Calu3 (cell line): ENCODE measurements at regions not wholly inside any gene's neighbourhood (a gene's known extent, or its start where the extent isn't known, plus 50 kb on each side); places are given as distances from the start of the nearest gene placed in this dataset.

ENCODE experiments used
- BruUV-seq: library from RNA; stranded (reverse); fragments of 400-500 nt; replicated peaks from 2 replicates; lab custom pipeline; 2021; lab: Mats Ljungman, UMichigan
- CTCF ChIA-PET: fragments of 300-600 bp; sonication (Branson Sonifier 250); formaldehyde crosslinking; loops from one replicate; lab custom pipeline; 2022; ENCODE audit warnings: antibody characterized with exemption; lab: Charles Lee
- DNase-seq: peaks from one replicate; pipeline ENCODE4 v3.0.0; 2022
- H3K27ac Mint-ChIP-seq: one replicate; pipeline ENCODE4 v1.8.0; 2022; ENCODE audit warnings: mixed read lengths; ENCODE audit not compliant: unreplicated experiment
- H3K27me3 Mint-ChIP-seq: one replicate; pipeline ENCODE4 v1.8.0; 2022; ENCODE audit warnings: mixed read lengths; ENCODE audit not compliant: unreplicated experiment
- H3K36me3 Mint-ChIP-seq: one replicate; pipeline ENCODE4 v1.8.0; 2022; ENCODE audit warnings: mild to moderate bottlenecking, moderate library complexity, mixed read lengths; ENCODE audit not compliant: insufficient read depth, unreplicated experiment
- H3K4me1 Mint-ChIP-seq: one replicate; pipeline ENCODE4 v1.8.0; 2022; ENCODE audit warnings: mild to moderate bottlenecking, low read depth, mixed read lengths; ENCODE audit not compliant: unreplicated experiment
- H3K4me3 Mint-ChIP-seq: one replicate; pipeline ENCODE4 v1.8.0; 2022; ENCODE audit warnings: mild to moderate bottlenecking, low read depth, moderate library complexity, mixed read lengths; ENCODE audit not compliant: unreplicated experiment
- H3K9me3 Mint-ChIP-seq: one replicate; pipeline ENCODE4 v1.8.0; 2022; ENCODE audit warnings: low read depth, mixed read lengths; ENCODE audit not compliant: unreplicated experiment
- CTCF ChIP-seq: fragments of 200-600 bp; IDR thresholded peaks from one replicate; pipeline ENCODE4 v1.8.0; 2022; ENCODE audit warnings: antibody characterized with exemption; ENCODE audit not compliant: unreplicated experiment
- intact Hi-C: fragments of 100-400 bp; cut with micrococcal nuclease; formaldehyde crosslinking; loops from one replicate; pipeline ENCODE4 v1.10.0; 2022; ENCODE audit not compliant: unreplicated experiment

DNA sequence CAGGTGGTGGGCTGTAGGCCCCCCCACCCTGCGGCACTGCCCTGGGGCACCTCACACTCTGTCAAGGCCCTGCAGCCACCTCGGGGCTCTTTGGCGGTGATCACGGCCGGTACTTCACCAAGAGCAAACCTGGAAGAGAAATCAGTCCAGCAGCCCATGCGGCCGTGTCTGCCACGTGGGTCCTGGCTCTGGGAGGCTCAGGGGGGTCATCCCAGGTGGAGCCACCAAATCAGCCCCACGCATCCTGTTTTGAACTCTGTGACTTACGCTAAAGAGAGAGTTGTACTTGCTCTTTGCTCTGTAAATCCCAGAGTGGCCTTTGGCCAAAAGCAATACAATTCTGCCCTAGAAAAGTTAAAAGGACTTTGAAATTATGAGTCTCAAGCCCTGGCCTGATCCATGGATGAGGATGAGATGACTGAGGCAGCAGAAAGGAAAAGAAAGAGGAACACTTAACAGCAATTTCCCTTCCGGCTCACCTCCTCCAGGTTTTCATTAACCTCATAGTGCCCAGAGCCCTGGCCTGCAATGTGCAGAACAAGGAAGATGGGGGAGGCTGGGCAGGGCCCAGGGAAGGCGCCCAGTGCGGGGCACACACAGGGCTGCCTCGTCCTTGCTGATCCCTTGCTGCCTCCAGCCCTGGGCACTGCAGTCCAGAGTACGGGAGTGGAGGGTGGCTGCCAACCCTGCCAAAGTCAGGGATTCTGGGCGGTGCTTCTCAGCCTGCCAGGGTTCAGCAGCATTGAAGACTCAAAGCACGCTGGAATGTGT, 337.0 kb downstream of the MATN1 start:
- Mint-ChIP-seq H3K4me1 (no peaks in the 10 kb centered on the region), H3K27me3 (peaks cover 98% of the 10 kb centered on the region), H3K4me3 (no peak overlapping the region), H3K9me3 (no peaks in the 10 kb centered on the region), H3K36me3 (peaks cover 4% of the 10 kb centered on the region), H3K27ac (no peak overlapping the region)
- no TSS peak for BruUV-seq
- intact Hi-C loops, result no loop called here
- CTCF ChIA-PET, result no interaction called here
- TF ChIP-seq CTCF, result no peak
- DNase-seq, result no peak

- intact Hi-C loops, result no loop called here
- TF ChIP-seq CTCF, result no peak
- Mint-ChIP-seq H3K9me3 (no peaks in the 10 kb centered on the region), H3K4me1 (no peaks in the 10 kb centered on the region), H3K36me3 (peaks cover 4% of the 10 kb centered on the region), H3K27me3 (peaks cover 97% of the 10 kb centered on the region), H3K27ac (no peak overlapping the region), H3K4me3 (no peak overlapping the region)
- CTCF ChIA-PET, result no interaction called here
- DNase-seq, result no peak
- BruUV-seq, result no TSS peak
These were observed 338.0 kb downstream of the MATN1 start for GRCh38 chr1:30385246-30385995.

- Mint-ChIP-seq H3K4me1 (peaks cover 9% of the 10 kb centered on the region), H3K27ac (no peak overlapping the region), H3K9me3 (no peaks in the 10 kb centered on the region), H3K36me3 (peaks cover 4% of the 10 kb centered on the region), H3K4me3 (no peak overlapping the region), H3K27me3 (peaks cover 90% of the 10 kb centered on the region)
- BruUV-seq, result no TSS peak
- intact Hi-C loops, result no loop called here
- no peak for TF ChIP-seq CTCF
- no peak for DNase-seq
- CTCF ChIA-PET, result no interaction called here
These were observed 338.8 kb downstream of the MATN1 start for GRCh38 chr1:30384286-30385245.

- Mint-ChIP-seq H3K27ac (no peak overlapping the region), H3K4me3 (no peak overlapping the region), H3K27me3 (peaks cover 86% of the 10 kb centered on the region), H3K36me3 (peaks cover 4% of the 10 kb centered on the region), H3K9me3 (no peaks in the 10 kb centered on the region), H3K4me1 (peaks cover 12% of the 10 kb centered on the region)
- CTCF ChIA-PET, result no interaction called here
- no peak for DNase-seq
- TF ChIP-seq CTCF, result no peak
- no TSS peak for BruUV-seq
- intact Hi-C loops, result no loop called here
These were observed 340.1 kb downstream of the MATN1 start for GRCh38 chr1:30383221-30383711.
